K562 (cell line): ENCODE measurements at regions not wholly inside any gene's neighbourhood (a gene's known extent, or its start where the extent isn't known, plus 50 kb on each side); places are given as distances from the start of the nearest gene placed in this dataset.

ENCODE experiments used
- ATAC-seq: fragments of 200-7000 bp; cut with Tn5 transposase; 3 replicates; pipeline ENCODE4 v1.9.1; 2020; ENCODE audit warnings: moderate library complexity
- BruUV-seq: library from RNA; stranded (reverse); fragments of 400-500 nt; replicated peaks from 2 replicates; lab custom pipeline; 2021; lab: Mats Ljungman, UMichigan
- CTCF ChIA-PET: fragments of 300-600 bp; formaldehyde crosslinking; extraction: SDS; loops from one replicate; lab custom pipeline; 2021; ENCODE audit warnings: low intra/inter-chr PET ratio; lab: Yijun Ruan, JAX
- POLR2A ChIA-PET: fragments of 300-600, 350-650 bp; sonication (Branson Sonifier 250); formaldehyde crosslinking; extraction: SDS; loops from one replicate; lab custom pipeline; 2021; ENCODE audit warnings: antibody characterized with exemption, inconsistent platforms; lab: Yijun Ruan, JAX
- DNase-seq, 4 experiments: peaks; one replicate each; pipeline versions ENCODE4 v3.0.0 to v3.0.0-alpha.2; 2011 to 2018; ENCODE audit warnings: low spot score in 3 of 4, mixed read lengths in 3 of 4; ENCODE audit errors: extremely low read depth in 1 of 4
- FAIRE-seq: peaks from 2 replicates; lab custom pipeline; 2011; peaks lifted over from hg19 to GRCh38; lab: Jason Lieb, UNC
- H2AFZ ChIP-seq: 2 replicates; pipeline ENCODE4 v1.6.0; 2011; ENCODE audit warnings: low read depth, low read length, control low read depth, inconsistent platforms
- H3K27ac ChIP-seq: fragments of 200-600 bp; 3 replicates; pipeline ENCODE4 v1.8.0; 2011; ENCODE audit warnings: low read depth, mild to moderate bottlenecking, control low read depth, inconsistent platforms, low read length, moderate library complexity, mixed read lengths; ENCODE audit errors: extremely low read depth
- H3K27me3 ChIP-seq, 2 experiments: fragments of 300-600 bp in 1 of 2; 2 replicates in 1 of 2; 3 replicates in 1 of 2; pipeline versions ENCODE4 v1.6.0 to v1.8.0; 2011; ENCODE audit warnings: inconsistent platforms in 2 of 2, low read length in 2 of 2, mild to moderate bottlenecking in 1 of 2, mixed read lengths in 1 of 2, moderate library complexity in 1 of 2; ENCODE audit not compliant: control insufficient read depth in 2 of 2, insufficient read depth in 2 of 2
- H3K36me3 ChIP-seq: fragments of 300-600 bp; 3 replicates; pipeline ENCODE4 v1.8.0; 2011; ENCODE audit warnings: mild to moderate bottlenecking, low read length, inconsistent platforms; ENCODE audit not compliant: control insufficient read depth, insufficient read depth
- H3K4me1 ChIP-seq, 2 experiments: fragments of 200-600 bp in 1 of 2; replicated peaks in 1 of 2; 2 replicates in 1 of 2; 3 replicates in 1 of 2; pipeline versions ENCODE4 v1.5.1 to v1.8.0; 2011; ENCODE audit warnings: inconsistent platforms in 2 of 2, low read length in 2 of 2, mild to moderate bottlenecking in 1 of 2, mixed read lengths in 1 of 2, moderate library complexity in 1 of 2; ENCODE audit not compliant: control insufficient read depth in 2 of 2, insufficient read depth in 2 of 2
- H3K4me2 ChIP-seq: 2 replicates; pipeline ENCODE4 v1.6.1; 2011; ENCODE audit warnings: low read length, control low read depth, inconsistent platforms, mixed read lengths; ENCODE audit not compliant: insufficient read depth
- H3K4me3 ChIP-seq: fragments of 200-600 bp; sonication (generic), shearing (Covaris generic); 2 replicates; pipeline ENCODE4 v1.5.1; 2016; ENCODE audit warnings: control low read depth, inconsistent platforms
- H3K79me2 ChIP-seq: fragments of 200-600 bp; 3 replicates; pipeline ENCODE4 v1.8.0; 2011; ENCODE audit warnings: low read length, inconsistent platforms; ENCODE audit not compliant: control insufficient read depth, insufficient read depth
- H3K9ac ChIP-seq, 2 experiments: 2 replicates each; pipeline versions ENCODE4 v1.6.0 to v1.6.1; 2011; ENCODE audit warnings: low read depth in 2 of 2, low read length in 2 of 2, control low read depth in 1 of 2, inconsistent platforms in 1 of 2, mild to moderate bottlenecking in 1 of 2, mixed read lengths in 1 of 2; ENCODE audit not compliant: insufficient read depth in 1 of 2
- H3K9me1 ChIP-seq: one replicate; pipeline ENCODE4 v1.6.0; 2011; ENCODE audit warnings: inconsistent platforms, mild to moderate bottlenecking, low read length, moderate library complexity; ENCODE audit not compliant: control insufficient read depth, insufficient read depth
- H3K9me3 ChIP-seq: replicated peaks from 2 replicates; pipeline ENCODE4 v1.5.1; 2011; ENCODE audit warnings: low read depth, low read length, inconsistent platforms; ENCODE audit not compliant: control insufficient read depth, insufficient read depth
- H4K20me1 ChIP-seq: replicated peaks from 2 replicates; pipeline ENCODE4 v1.6.1; 2011; ENCODE audit warnings: low read length, inconsistent platforms, mixed read lengths; ENCODE audit not compliant: control insufficient read depth, insufficient read depth
- ARNT ChIP-seq, 2 experiments: fragments of 450-650 bp; IDR thresholded peaks; 2 replicates each; pipeline ENCODE4 v1.6.1; 2016; ENCODE audit warnings: mild to moderate bottlenecking in 1 of 2
- BCOR ChIP-seq: fragments of 450-650 bp; IDR thresholded peaks from 2 replicates; pipeline ENCODE4 v1.6.1; 2016
- CC2D1A ChIP-seq: fragments of 450-650 bp; IDR thresholded peaks from 2 replicates; pipeline ENCODE4 v1.6.1; 2017; ENCODE audit warnings: mild to moderate bottlenecking
- CTBP1 ChIP-seq: fragments of 450-650 bp; IDR thresholded peaks from 2 replicates; pipeline ENCODE4 v1.6.1; 2016; ENCODE audit warnings: borderline replicate concordance
- ELF4 ChIP-seq: fragments of 450-650 bp; formaldehyde crosslinking; IDR thresholded peaks from 2 replicates; pipeline ENCODE4 v1.4.0; 2022; ENCODE audit warnings: missing genetic modification characterization
- ERF ChIP-seq: fragments of 450-650 bp; formaldehyde crosslinking; IDR thresholded peaks from 2 replicates; pipeline ENCODE4 v1.4.0; 2020; ENCODE audit warnings: mild to moderate bottlenecking, mixed read lengths
- NFIX ChIP-seq: fragments of 250-450 bp; sonication (Bioruptor Pico); IDR thresholded peaks from 2 replicates; pipeline ENCODE4 v1.4.0; 2020; ENCODE audit warnings: low read depth, mild to moderate bottlenecking, moderate library complexity
- POLR2G ChIP-seq: fragments of 200-400 bp; formaldehyde crosslinking; IDR thresholded peaks from 2 replicates; pipeline ENCODE4 v1.6.1; 2017; ENCODE audit warnings: low read depth, mild to moderate bottlenecking, antibody characterized with exemption, low read length, moderate library complexity
- RBM22 ChIP-seq: fragments of 200-400 bp; formaldehyde crosslinking; IDR thresholded peaks from 2 replicates; pipeline ENCODE4 v1.6.1; 2018; ENCODE audit warnings: low read length, low read depth; ENCODE audit not compliant: poor library complexity, severe bottlenecking
- SIX5 ChIP-seq, 2 experiments: IDR thresholded peaks; 2 replicates each; pipeline ENCODE4 v1.6.1; 2011; ENCODE audit warnings: low read length in 2 of 2, borderline replicate concordance in 1 of 2, low read depth in 1 of 2, mild to moderate bottlenecking in 1 of 2, moderate library complexity in 1 of 2; ENCODE audit not compliant: insufficient read depth in 1 of 2
- SNRNP70 ChIP-seq: fragments of 200-400 bp; formaldehyde crosslinking; optimal IDR thresholded peaks from 2 replicates; pipeline ENCODE3; 2017; ENCODE audit warnings: low read depth, low read length
- TRIM28 ChIP-seq: fragments of 450-650 bp; IDR thresholded peaks from 2 replicates; pipeline ENCODE4 v1.6.1; 2017
- TSHZ1 ChIP-seq: fragments of 250-450 bp; sonication (Bioruptor Pico); IDR thresholded peaks from 2 replicates; pipeline ENCODE4 v1.4.0; 2020; ENCODE audit warnings: mild to moderate bottlenecking, moderate library complexity
- ZKSCAN8 ChIP-seq: fragments of 200-800 bp; sonication (Bioruptor generic); IDR thresholded peaks from 2 replicates; pipeline ENCODE4 v1.6.1; 2016; ENCODE audit warnings: missing genetic modification characterization, missing compliant biosample characterization
- ZNF311 ChIP-seq: fragments of 250-450 bp; sonication (Bioruptor Pico); IDR thresholded peaks from 2 replicates; pipeline ENCODE4 v1.4.0; 2020; ENCODE audit warnings: mild to moderate bottlenecking, moderate library complexity
- ZNF551 ChIP-seq: fragments of 250-450 bp; sonication (Bioruptor Pico); IDR thresholded peaks from 2 replicates; pipeline ENCODE4 v1.5.0; 2021; ENCODE audit warnings: mild to moderate bottlenecking, moderate library complexity
- ZNF655 ChIP-seq: fragments of 250-450 bp; sonication (Bioruptor Pico); IDR thresholded peaks from 2 replicates; pipeline ENCODE4 v1.5.0; 2021
- ZNF778 ChIP-seq: fragments of 450-650 bp; formaldehyde crosslinking; IDR thresholded peaks from 2 replicates; pipeline ENCODE4 v1.4.0; 2020; ENCODE audit warnings: mild to moderate bottlenecking, moderate library complexity
- WGBS: fragments of 100-300 bp; shearing (Covaris generic); methylation state at CpG from one replicate; pipeline ENCODE4 v1.1.6; 2016; ENCODE audit warnings: low coverage, mixed read lengths; ENCODE audit not compliant: insufficient coverage; ENCODE audit errors: missing lambda C conversion rate; 5-methylcytosine and 5-hydroxymethylcytosine counted together
- in situ Hi-C: fragments of 300-500 bp; cut with MboI; formaldehyde crosslinking; loops from 4 replicates; pipeline ENCODE4 v1.15.0; 2018; ENCODE audit warnings: inconsistent platforms, mixed read lengths
- intact Hi-C: fragments of 100-400 bp; cut with micrococcal nuclease; formaldehyde crosslinking; loops from 2 replicates; pipeline ENCODE4 v1.14.2; 2022
- TF ChIP-seq, protein P1 (sequence below): fragments of 450-650 bp; IDR thresholded peaks from 2 replicates; pipeline ENCODE4 v1.6.1; 2016; ENCODE audit warnings: borderline replicate concordance

DNA sequence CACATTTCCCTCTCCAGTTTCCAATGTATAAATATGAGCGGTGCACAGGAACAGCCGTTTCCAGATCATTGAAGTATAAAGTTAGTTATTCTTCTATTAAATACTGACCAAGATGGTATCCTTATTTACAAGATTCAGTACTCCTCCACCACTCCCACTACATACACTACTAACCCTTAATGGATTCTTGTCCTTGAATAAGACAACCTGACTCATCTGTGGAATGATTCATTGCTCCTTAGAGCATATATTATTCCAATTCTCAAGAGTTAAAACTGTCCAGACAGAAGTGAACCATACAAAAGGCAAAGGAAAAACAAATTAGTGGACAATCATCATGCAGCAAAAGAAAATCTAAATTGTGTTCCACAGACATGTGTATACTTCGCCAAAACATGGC, 373.3 kb downstream of the IDS start:
- no peak for FAIRE-seq

More for the DNA sequence above, 373.3 kb downstream of the IDS start:
- Histone ChIP-seq H2AFZ (no peak overlapping the region), H3K27ac (no peak overlapping the region), H3K27me3 (no peaks in the 10 kb centered on the region), H3K4me1 (no peaks in the 10 kb centered on the region), H3K9ac (no peak overlapping the region), H3K9me1 (no peaks in the 10 kb centered on the region), H3K9me3 (no peaks in the 10 kb centered on the region), H3K36me3 (no peaks in the 10 kb centered on the region), H3K79me2 (no peaks in the 10 kb centered on the region), H4K20me1 (no peaks in the 10 kb centered on the region), H3K4me3 (no peak overlapping the region), H3K4me2 (no peak overlapping the region)
- BruUV-seq = no TSS peak
- in situ Hi-C loops (no loop called here), intact Hi-C loops (no loop called here)
- ATAC-seq (no peak), DNase-seq (no peak)
- ChIA-PET CTCF (no interaction called here), POLR2A (no interaction called here)
- 6% methylated on average over 3 of the region's 3 CpGs for WGBS
- TF ChIP-seq ERF (CRISPR knock-in tag) (no peak), POLR2G (no peak), SIX5 (IDR thresholded peaks at IDR 0.05; ENCODE audit: borderline replicate concordance in 1 of 2, insufficient read depth in 1 of 2, low read depth in 1 of 2, low read length in 2 of 2) (no peak), CTBP1 (no peak), NFIX (CRISPR knock-in tag) (no peak), TRIM28 (no peak), ELF4 (CRISPR knock-in tag) (no peak), TSHZ1 (CRISPR knock-in tag) (no peak), ZNF311 (CRISPR knock-in tag) (no peak), SNRNP70 (no peak), BCOR (no peak), ZNF551 (no peak), ZNF778 (no peak), ARNT (IDR thresholded peaks at IDR 0.05) (no peak), ZNF655 (CRISPR knock-in tag) (no peak), ZKSCAN8 (CRISPR knock-in tag) (no peak), RBM22 (no peak), CC2D1A (no peak)
- TF ChIP-seq, protein P1, sequence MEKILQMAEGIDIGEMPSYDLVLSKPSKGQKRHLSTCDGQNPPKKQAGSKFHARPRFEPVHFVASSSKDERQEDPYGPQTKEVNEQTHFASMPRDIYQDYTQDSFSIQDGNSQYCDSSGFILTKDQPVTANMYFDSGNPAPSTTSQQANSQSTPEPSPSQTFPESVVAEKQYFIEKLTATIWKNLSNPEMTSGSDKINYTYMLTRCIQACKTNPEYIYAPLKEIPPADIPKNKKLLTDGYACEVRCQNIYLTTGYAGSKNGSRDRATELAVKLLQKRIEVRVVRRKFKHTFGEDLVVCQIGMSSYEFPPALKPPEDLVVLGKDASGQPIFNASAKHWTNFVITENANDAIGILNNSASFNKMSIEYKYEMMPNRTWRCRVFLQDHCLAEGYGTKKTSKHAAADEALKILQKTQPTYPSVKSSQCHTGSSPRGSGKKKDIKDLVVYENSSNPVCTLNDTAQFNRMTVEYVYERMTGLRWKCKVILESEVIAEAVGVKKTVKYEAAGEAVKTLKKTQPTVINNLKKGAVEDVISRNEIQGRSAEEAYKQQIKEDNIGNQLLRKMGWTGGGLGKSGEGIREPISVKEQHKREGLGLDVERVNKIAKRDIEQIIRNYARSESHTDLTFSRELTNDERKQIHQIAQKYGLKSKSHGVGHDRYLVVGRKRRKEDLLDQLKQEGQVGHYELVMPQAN = no peak
